Prostate gland (tissue), 2 donors: ENCODE measurements at regions not wholly inside any gene's neighbourhood (a gene's known extent, or its start where the extent isn't known, plus 50 kb on each side); places are given as distances from the start of the nearest gene placed in this dataset.
"Not testable (repeated sequence)": the region's sequence is repeated elsewhere in the genome, so short reads cannot be mapped to it uniquely, and the experiment has no call there.

ENCODE experiments used
- DNase-seq: peaks from one replicate; pipeline ENCODE4 v3.0.0-alpha.2; 2019; ENCODE audit warnings: low spot score
- H3K27ac ChIP-seq, 2 donors: fragments of 200-600 bp; sonication (generic); 2 replicates each; pipeline ENCODE4 v1.5.1; 2017 to 2019
- H3K27me3 ChIP-seq: fragments of 200-600 bp; sonication (generic); replicated peaks from 2 replicates; pipeline ENCODE4 v1.5.1; 2019; ENCODE audit not compliant: insufficient read depth
- H3K36me3 ChIP-seq, 2 donors: fragments of 200-600 bp; sonication (generic); 1 replicate in 1 of 2; 2 replicates in 1 of 2; pipeline versions ENCODE4 v1.5.1 to v1.8.1; 2017 to 2019
- H3K4me1 ChIP-seq: fragments of 200-600 bp; sonication (generic); replicated peaks from 2 replicates; pipeline ENCODE4 v1.5.1; 2019
- H3K4me3 ChIP-seq, 2 donors: fragments of 200-600 bp; sonication (generic); 2 replicates each; pipeline ENCODE4 v1.5.1; 2017 to 2019
- H3K9me3 ChIP-seq: fragments of 200-600 bp; sonication (generic); 2 replicates; pipeline ENCODE4 v1.5.1; 2017
- POLR2A ChIP-seq: fragments of 450-650 bp; IDR thresholded peaks from one replicate; pipeline ENCODE4 v1.6.1; 2016; ENCODE audit warnings: antibody characterized with exemption, mild to moderate bottlenecking
- POLR2AphosphoS5 ChIP-seq: sonication (generic); formaldehyde crosslinking; IDR thresholded peaks from one replicate; pipeline ENCODE4 v1.6.1; 2017; ENCODE audit warnings: antibody characterized with exemption
- WGBS: methylation state at CpG from one replicate; pipeline ENCODE4 v1.1.5; 2018; 5-methylcytosine and 5-hydroxymethylcytosine counted together
- intact Hi-C: fragments of 100-400 bp; cut with DNase I; formaldehyde crosslinking; loops from one replicate; pipeline ENCODE4 v1.14.2; 2022
- TF ChIP-seq, protein P1 (sequence below), 4 experiments: fragments of 200-600 bp in 2 of 4; fragments of 450-650 bp in 2 of 4; sonication (generic) in 2 of 4; IDR thresholded peaks; 1 replicate in 3 of 4; 2 replicates in 1 of 4; pipeline ENCODE4 v1.5.1; 2016 to 2019; ENCODE audit warnings: antibody characterized with exemption in 4 of 4, mild to moderate bottlenecking in 2 of 4, moderate library complexity in 2 of 4

DNA sequence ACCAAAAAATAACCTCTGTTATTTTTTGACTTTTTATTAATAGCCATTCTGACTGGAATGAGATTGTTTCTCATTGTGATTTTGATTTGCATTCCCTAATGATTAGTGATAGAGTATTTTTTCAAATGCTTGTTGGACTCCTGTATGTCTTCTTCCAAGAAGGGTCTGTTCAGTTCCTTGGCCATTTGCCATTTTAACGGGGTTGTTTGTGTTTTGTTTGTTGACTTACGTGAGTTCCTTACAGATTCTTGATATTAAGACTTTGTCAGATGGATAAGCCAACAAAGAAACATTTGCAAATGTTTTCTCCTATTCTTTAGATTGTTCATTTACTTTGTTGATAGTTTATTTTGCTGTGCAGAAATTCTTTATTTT, 651.6 kb upstream of the LRFN5 start:
- no peak for DNase-seq
- H3K9me3 ChIP-seq: no peaks in the 10 kb centered on the region
- WGBS: 63% methylated on average over 2 of the region's 2 CpGs
- no peaks in the 10 kb centered on the region for H3K4me1 ChIP-seq
- no peaks in the 10 kb centered on the region for H3K27me3 ChIP-seq
- intact Hi-C loops: no loop called here
- no peak overlapping the region for H3K27ac ChIP-seq
- TF ChIP-seq POLR2AphosphoS5: no peak
- no peak for TF ChIP-seq POLR2A
- TF ChIP-seq, protein P1, sequence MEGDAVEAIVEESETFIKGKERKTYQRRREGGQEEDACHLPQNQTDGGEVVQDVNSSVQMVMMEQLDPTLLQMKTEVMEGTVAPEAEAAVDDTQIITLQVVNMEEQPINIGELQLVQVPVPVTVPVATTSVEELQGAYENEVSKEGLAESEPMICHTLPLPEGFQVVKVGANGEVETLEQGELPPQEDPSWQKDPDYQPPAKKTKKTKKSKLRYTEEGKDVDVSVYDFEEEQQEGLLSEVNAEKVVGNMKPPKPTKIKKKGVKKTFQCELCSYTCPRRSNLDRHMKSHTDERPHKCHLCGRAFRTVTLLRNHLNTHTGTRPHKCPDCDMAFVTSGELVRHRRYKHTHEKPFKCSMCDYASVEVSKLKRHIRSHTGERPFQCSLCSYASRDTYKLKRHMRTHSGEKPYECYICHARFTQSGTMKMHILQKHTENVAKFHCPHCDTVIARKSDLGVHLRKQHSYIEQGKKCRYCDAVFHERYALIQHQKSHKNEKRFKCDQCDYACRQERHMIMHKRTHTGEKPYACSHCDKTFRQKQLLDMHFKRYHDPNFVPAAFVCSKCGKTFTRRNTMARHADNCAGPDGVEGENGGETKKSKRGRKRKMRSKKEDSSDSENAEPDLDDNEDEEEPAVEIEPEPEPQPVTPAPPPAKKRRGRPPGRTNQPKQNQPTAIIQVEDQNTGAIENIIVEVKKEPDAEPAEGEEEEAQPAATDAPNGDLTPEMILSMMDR (IDR thresholded peaks at IDR 0.05): no peak
- H3K36me3 ChIP-seq: no peaks in the 10 kb centered on the region
- H3K4me3 ChIP-seq: no peak overlapping the region

DNA sequence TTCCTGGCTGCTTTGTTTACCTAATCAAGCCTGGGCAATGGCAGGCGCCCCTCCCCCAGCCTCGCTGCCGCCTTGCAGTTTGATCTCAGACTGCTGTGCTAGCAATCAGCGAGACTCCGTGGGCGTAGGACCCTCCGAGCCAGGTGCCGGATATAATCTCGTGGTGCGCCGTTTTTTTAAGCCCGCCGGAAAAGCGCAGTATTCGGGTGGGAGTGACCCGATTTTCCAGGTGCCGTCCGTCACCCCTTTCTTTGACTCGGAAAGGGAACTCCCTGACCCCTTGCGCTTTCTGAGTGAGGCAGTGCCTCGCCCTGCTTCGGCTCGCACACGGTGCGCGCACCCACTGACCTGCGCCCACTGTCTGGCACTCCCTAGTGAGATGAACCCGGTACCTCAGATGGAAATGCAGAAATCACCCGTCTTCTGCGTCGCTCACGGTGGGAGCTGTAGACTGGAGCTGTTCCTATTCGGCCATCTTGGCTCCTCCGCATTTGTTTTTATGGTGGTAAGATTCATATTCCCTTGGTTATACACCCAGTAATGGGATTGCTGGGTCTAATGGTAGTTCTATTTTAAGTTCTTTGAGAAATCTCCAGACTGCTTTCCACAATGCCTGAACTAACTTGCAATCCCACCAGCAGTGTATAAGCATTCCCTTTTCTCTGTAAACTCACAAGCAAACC, 652.1 kb upstream of the LRFN5 start:
- intact Hi-C loops, H3K36me3 ChIP-seq, DNase-seq, H3K4me3 ChIP-seq, H3K27me3 ChIP-seq, H3K27ac ChIP-seq, H3K4me1 ChIP-seq, H3K9me3 ChIP-seq: not testable (repeated sequence)
- 87% methylated on average over 34 of the region's 34 CpGs for WGBS

DNA sequence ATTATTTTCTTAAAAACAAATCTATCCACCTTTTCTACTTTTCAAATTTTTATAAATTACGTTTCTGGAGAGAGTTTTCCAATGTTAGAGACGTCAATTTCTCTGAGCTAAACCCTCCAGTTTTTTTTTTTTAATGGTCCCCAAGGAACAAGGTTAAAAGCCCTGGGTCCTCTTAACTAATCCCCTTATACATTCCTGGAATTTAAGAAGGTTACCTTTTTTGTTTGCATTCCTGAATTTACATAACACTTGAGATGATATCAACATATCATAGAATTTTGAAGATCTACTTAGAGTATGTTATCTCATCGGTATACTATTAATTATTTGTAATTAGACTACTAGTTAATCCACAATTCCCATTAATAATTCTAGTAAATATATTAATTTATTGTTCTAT, 662.2 kb upstream of the LRFN5 start:
- Histone ChIP-seq H3K4me3 (no peak overlapping the region), H3K27ac (no peak overlapping the region), H3K36me3 (no peaks in the 10 kb centered on the region), H3K27me3 (no peaks in the 10 kb centered on the region), H3K4me1 (no peaks in the 10 kb centered on the region), H3K9me3 (no peaks in the 10 kb centered on the region)
- 39% methylated on average over 3 of the region's 3 CpGs for WGBS
- intact Hi-C loops: no loop called here
- TF ChIP-seq POLR2A: no peak
- TF ChIP-seq, protein P1 (IDR thresholded peaks at IDR 0.05): no peak
- TF ChIP-seq POLR2AphosphoS5: no peak
- DNase-seq: no peak

DNA sequence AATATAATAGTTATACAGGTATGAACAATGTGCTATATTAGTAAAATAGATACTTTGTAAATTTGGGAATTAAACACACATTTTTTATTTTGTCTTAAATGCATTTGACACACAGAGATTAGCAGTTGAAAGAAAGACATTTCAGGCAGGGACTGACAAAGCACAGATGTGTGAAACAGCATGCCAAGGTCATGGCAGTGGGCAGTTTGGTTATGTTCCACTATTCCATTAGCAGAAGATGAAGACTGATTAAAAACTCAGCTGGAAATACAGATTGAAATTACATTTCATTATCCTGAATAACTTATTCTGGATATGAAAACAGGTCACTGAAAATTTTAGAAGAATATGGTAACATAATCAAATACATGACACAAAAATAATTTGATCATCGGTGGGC, 669.8 kb upstream of the LRFN5 start:
- TF ChIP-seq, protein P1 (IDR thresholded peaks at IDR 0.05): no peak
- TF ChIP-seq POLR2A (no peak), POLR2AphosphoS5 (no peak)
- intact Hi-C loops: no loop called here
- DNase-seq: no peak
- no peak overlapping the region for H3K27ac ChIP-seq
- no peak overlapping the region for H3K4me3 ChIP-seq
- H3K4me1 ChIP-seq: no peaks in the 10 kb centered on the region
- no peaks in the 10 kb centered on the region for H3K9me3 ChIP-seq
- no peaks in the 10 kb centered on the region for H3K36me3 ChIP-seq
- WGBS: 76% methylated on average over 1 of the region's 1 CpG
- no peaks in the 10 kb centered on the region for H3K27me3 ChIP-seq

DNA sequence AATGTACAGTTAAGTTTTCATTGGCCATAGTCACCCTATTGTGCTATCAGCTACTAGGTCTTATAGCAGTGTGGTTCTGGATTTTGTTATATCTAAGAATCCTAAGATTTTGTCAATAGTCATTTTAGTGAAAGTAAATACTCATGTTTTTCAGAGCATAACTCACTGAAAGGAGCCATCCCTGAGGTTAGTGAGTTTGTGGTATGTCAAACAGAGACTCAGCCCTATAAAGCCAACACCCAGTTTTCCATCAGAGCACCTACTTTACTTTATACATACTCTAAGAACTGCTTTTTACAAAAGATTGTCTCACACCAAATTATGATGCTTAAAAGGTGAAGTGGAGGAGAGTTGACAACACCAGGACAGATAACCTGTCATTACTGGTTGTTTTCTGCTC, 686.3 kb upstream of the LRFN5 start:
- H3K36me3 ChIP-seq: no peaks in the 10 kb centered on the region
- no peak for DNase-seq
- TF ChIP-seq, protein P1 (IDR thresholded peaks at IDR 0.05): no peak
- TF ChIP-seq POLR2AphosphoS5 (no peak), POLR2A (no peak)
- intact Hi-C loops: no loop called here
- no peaks in the 10 kb centered on the region for H3K4me1 ChIP-seq
- H3K4me3 ChIP-seq: no peak overlapping the region
- H3K27ac ChIP-seq: no peak overlapping the region
- no peaks in the 10 kb centered on the region for H3K9me3 ChIP-seq
- no peaks in the 10 kb centered on the region for H3K27me3 ChIP-seq
